KMS-11 (cell line): ENCODE measurements at regions not wholly inside any gene's neighbourhood (a gene's known extent, or its start where the extent isn't known, plus 50 kb on each side); places are given as distances from the start of the nearest gene placed in this dataset.

Experiments
- H2AFZ ChIP-seq: fragments of 200-600 bp; sonication (generic); 2 replicates; pipeline ENCODE4 v1.6.1; 2016; ENCODE audit warnings: antibody characterized with exemption, mixed run types, low read depth
- H3K27ac ChIP-seq: fragments of 200-600 bp; sonication (generic); 2 replicates; pipeline ENCODE4 v1.6.1; 2016; ENCODE audit warnings: mild to moderate bottlenecking, mixed run types
- H3K27me3 ChIP-seq: fragments of 200-600 bp; sonication (generic); 2 replicates; pipeline ENCODE4 v1.6.1; 2017; ENCODE audit warnings: mild to moderate bottlenecking, low read depth, mixed run types, moderate library complexity; ENCODE audit not compliant: insufficient read depth
- H3K36me3 ChIP-seq: fragments of 200-600 bp; sonication (generic); 2 replicates; pipeline ENCODE4 v1.6.1; 2017; ENCODE audit warnings: mild to moderate bottlenecking, mixed run types; ENCODE audit not compliant: insufficient read depth
- H3K4me1 ChIP-seq: fragments of 200-600 bp; sonication (generic); 2 replicates; pipeline ENCODE4 v1.6.1; 2016; ENCODE audit warnings: mild to moderate bottlenecking, low read depth, mixed run types; ENCODE audit not compliant: poor library complexity, severe bottlenecking
- H3K4me2 ChIP-seq: fragments of 200-600 bp; sonication (generic); 2 replicates; pipeline ENCODE4 v1.7.0; 2016; ENCODE audit warnings: mild to moderate bottlenecking, mixed run types
- H3K4me3 ChIP-seq: fragments of 200-600 bp; sonication (generic); IDR thresholded peaks from 2 replicates; pipeline ENCODE4 v1.6.1; 2017; ENCODE audit warnings: low read depth, low read length, mixed read lengths; ENCODE audit not compliant: insufficient read depth
- H3K79me2 ChIP-seq: fragments of 200-600 bp; sonication (generic); 2 replicates; pipeline ENCODE4 v1.6.1; 2016; ENCODE audit warnings: low read depth, mixed run types; ENCODE audit not compliant: insufficient read depth
- H3K9ac ChIP-seq: fragments of 200-600 bp; sonication (generic); 2 replicates; pipeline ENCODE4 v1.6.1; 2016; ENCODE audit warnings: mild to moderate bottlenecking, mixed run types
- H4K20me1 ChIP-seq: fragments of 200-600 bp; sonication (generic); 2 replicates; pipeline ENCODE4 v1.6.1; 2016; ENCODE audit warnings: mild to moderate bottlenecking, mixed run types; ENCODE audit not compliant: insufficient read depth
- TF ChIP-seq, protein P1 (sequence below): fragments of 200-600 bp; sonication (generic); conservative IDR thresholded peaks from 2 replicates; pipeline ENCODE4 v1.6.1; 2017; ENCODE audit warnings: low read depth, mild to moderate bottlenecking, antibody characterized with exemption, low read length, moderate library complexity, mixed read lengths

DNA sequence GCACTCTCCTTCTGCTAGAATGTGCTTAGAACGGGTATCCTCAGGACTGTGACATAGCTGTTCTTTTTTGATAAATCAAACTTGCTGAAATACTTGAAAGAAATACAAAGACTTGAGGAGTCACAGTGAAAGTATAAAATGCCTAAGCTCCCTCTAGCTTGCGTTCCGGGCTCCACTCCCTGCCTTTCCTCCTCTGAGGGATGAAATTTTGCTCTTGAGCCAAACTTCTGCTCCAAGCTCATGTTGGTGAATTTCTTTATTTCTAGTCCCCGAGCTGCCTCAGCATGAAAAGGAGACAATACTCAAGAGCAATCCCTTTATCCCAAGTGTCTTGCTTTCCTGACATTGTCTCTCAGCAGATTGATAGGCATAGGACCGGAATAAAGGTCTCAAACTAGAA, 499.6 kb upstream of the ADARB2 start:
- H2AFZ ChIP-seq = no peak overlapping the region
- no peaks in the 10 kb centered on the region for H3K79me2 ChIP-seq
- TF ChIP-seq, protein P1, sequence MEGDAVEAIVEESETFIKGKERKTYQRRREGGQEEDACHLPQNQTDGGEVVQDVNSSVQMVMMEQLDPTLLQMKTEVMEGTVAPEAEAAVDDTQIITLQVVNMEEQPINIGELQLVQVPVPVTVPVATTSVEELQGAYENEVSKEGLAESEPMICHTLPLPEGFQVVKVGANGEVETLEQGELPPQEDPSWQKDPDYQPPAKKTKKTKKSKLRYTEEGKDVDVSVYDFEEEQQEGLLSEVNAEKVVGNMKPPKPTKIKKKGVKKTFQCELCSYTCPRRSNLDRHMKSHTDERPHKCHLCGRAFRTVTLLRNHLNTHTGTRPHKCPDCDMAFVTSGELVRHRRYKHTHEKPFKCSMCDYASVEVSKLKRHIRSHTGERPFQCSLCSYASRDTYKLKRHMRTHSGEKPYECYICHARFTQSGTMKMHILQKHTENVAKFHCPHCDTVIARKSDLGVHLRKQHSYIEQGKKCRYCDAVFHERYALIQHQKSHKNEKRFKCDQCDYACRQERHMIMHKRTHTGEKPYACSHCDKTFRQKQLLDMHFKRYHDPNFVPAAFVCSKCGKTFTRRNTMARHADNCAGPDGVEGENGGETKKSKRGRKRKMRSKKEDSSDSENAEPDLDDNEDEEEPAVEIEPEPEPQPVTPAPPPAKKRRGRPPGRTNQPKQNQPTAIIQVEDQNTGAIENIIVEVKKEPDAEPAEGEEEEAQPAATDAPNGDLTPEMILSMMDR = no peak
- no peak overlapping the region for H3K4me3 ChIP-seq
- H3K27me3 ChIP-seq = no peaks in the 10 kb centered on the region
- H3K27ac ChIP-seq = no peak overlapping the region
- no peak overlapping the region for H3K9ac ChIP-seq
- H3K4me2 ChIP-seq = no peak overlapping the region
- H4K20me1 ChIP-seq = no peaks in the 10 kb centered on the region
- H3K36me3 ChIP-seq = no peaks in the 10 kb centered on the region
- H3K4me1 ChIP-seq = no peaks in the 10 kb centered on the region

DNA sequence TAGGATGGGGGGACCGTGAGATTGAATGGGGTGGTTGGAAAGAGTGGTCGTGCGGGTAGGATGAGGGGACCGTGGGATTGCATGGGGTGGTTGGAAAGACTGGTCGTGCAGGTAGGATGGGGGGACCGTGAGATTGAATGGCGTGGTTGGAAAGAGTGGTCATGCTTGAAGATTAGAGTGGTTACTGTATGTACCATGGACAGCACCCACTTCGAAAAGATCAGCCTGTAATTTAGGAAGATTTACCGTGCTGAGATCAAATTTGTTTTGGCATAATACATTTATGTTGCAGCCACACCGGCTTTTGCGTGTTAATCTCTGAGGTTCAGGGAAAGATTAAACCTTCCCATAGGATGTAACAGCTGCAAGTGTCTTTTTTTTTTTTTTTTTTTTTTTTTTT, 495.2 kb upstream of the ADARB2 start:
- H3K4me3 ChIP-seq = no peak overlapping the region
- H3K36me3 ChIP-seq = no peaks in the 10 kb centered on the region
- H3K27ac ChIP-seq = no peak overlapping the region
- no peaks in the 10 kb centered on the region for H3K27me3 ChIP-seq
- H4K20me1 ChIP-seq = no peaks in the 10 kb centered on the region
- H2AFZ ChIP-seq = no peak overlapping the region
- TF ChIP-seq, protein P1 = no peak
- H3K4me2 ChIP-seq = no peak overlapping the region
- no peak overlapping the region for H3K9ac ChIP-seq
- no peaks in the 10 kb centered on the region for H3K79me2 ChIP-seq
- H3K4me1 ChIP-seq = no peaks in the 10 kb centered on the region

DNA sequence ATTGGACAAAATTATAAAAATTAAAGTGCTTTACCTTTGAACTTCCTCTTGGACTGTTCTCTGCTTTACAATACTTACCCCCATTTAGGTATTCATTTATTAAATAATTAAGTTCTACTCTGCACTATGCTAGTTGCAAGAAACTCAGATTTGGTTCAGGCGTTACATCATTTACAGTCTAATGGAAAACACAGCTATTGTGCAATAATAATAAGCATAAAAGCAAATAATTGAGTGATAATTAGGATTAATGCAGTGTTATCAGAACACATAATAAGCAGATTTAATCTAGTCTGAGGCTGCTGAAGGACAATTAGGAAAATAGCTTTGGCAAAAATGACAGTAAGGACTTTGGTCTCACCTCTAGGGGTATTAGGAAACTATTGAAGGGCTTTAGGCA, 493.2 kb upstream of the ADARB2 start:
- no peaks in the 10 kb centered on the region for H3K4me1 ChIP-seq
- no peak overlapping the region for H3K9ac ChIP-seq
- H3K79me2 ChIP-seq = no peaks in the 10 kb centered on the region
- H3K27me3 ChIP-seq = no peaks in the 10 kb centered on the region
- TF ChIP-seq, protein P1 = no peak
- H2AFZ ChIP-seq = no peak overlapping the region
- H3K4me3 ChIP-seq = no peak overlapping the region
- H3K4me2 ChIP-seq = no peak overlapping the region
- no peaks in the 10 kb centered on the region for H4K20me1 ChIP-seq
- H3K36me3 ChIP-seq = no peaks in the 10 kb centered on the region
- no peak overlapping the region for H3K27ac ChIP-seq

DNA sequence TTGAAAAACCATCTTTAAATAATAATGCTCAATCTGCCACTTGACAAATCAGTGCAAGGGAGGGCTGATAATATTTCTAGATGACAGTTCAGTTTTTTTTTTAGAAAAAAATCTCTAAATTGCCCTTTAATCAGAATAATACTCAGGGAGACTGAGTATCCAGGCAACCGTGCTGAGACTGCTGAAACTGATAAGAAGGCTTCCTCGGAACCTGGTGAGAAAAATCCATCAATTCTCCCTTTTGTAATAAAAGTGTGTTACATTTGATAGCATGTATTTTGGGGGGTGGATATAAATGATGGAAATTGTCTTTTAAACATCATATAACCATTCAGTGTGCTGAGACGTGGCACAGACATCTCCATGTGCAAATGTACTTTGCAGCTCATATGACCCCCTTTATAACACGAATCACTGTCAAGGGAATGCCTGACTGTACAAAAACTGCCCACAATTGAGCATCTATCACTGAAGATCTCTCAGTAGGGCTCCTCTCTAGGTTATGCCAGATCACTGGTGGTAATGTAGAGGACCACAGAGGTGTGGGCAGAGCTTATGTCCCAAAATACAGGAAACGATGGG, 491.1 kb upstream of the ADARB2 start:
- Histone ChIP-seq H4K20me1 (no peaks in the 10 kb centered on the region), H3K27ac (no peak overlapping the region), H3K9ac (no peak overlapping the region), H3K27me3 (no peaks in the 10 kb centered on the region), H3K4me3 (no peak overlapping the region), H3K4me1 (no peaks in the 10 kb centered on the region), H3K4me2 (no peak overlapping the region), H3K79me2 (no peaks in the 10 kb centered on the region), H2AFZ (no peak overlapping the region), H3K36me3 (no peaks in the 10 kb centered on the region)
- TF ChIP-seq, protein P1 = no peak
